GM21576 (cell line): ENCODE measurements at regions not wholly inside any gene's neighbourhood (a gene's known extent, or its start where the extent isn't known, plus 50 kb on each side); places are given as distances from the start of the nearest gene placed in this dataset.
"Not testable (repeated sequence)": the region's sequence is repeated elsewhere in the genome, so short reads cannot be mapped to it uniquely, and the experiment has no call there.

Experiments used
- ATAC-seq: cut with Tn5 transposase; IDR thresholded peaks from one replicate; pipeline ENCODE4 v1.9.1; 2021; ENCODE audit warnings: mild to moderate bottlenecking, moderate library complexity; ENCODE audit not compliant: unreplicated experiment

DNA sequence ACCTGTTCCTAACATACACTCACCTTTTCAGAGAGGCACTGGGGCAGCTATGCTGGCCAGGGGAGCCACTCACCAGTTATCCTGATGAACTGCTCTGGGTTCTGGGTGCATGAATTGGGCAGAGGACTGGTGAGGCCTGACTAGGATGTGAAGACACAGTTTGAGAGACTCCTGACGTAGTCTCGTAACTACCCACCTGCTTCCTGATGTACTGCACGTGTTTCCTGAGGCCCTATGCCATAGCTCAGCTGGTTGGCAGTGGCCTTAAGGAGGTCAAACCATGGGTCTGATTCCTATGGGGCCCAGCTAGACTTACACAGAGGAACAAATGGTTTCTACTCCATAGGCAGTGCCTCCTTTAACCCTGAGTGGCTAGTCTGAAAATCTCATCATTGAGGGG lies 351.7 kb upstream of the FRG2C start:
- not testable (repeated sequence) for ATAC-seq

DNA sequence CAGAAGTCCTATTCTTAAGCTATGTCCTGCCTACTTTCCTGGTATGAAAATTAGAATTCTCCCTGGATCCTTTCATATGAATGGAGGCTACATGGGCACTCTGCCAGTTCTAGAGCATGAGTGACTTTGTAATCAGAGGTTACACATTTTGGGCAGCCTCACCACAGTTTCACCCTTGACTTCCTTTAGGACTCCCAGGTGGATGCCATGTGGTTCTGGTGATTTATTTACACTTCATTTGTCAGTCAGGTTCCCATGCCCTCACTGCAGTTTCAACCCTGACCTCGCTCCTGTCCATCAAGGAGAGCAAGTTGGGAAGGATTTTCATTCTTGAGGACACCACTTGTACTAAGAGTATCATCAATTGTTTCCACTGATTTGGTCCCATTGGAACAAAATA lies 344.4 kb upstream of the FRG2C start:
- not testable (repeated sequence) for ATAC-seq

DNA sequence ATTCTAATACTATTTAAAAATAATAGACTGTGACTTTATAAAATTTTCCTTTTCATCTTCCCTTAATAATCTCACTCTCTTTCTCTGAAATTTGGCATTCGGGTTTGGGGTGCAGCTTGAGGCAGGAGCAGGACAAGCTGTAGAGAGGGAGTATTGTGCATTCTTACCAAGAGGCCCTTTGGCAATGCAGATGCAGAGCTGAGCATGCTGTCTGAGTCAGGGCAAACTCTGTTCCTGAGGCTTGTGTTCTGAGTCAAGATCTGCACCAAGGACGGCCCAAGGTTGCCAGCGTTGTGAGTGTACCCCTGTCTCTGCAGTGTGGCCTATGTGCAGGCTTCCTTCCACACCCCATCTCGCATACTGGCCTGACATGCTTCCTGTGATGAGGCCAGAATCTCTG lies 343.8 kb upstream of the FRG2C start:
- no peak for ATAC-seq

DNA sequence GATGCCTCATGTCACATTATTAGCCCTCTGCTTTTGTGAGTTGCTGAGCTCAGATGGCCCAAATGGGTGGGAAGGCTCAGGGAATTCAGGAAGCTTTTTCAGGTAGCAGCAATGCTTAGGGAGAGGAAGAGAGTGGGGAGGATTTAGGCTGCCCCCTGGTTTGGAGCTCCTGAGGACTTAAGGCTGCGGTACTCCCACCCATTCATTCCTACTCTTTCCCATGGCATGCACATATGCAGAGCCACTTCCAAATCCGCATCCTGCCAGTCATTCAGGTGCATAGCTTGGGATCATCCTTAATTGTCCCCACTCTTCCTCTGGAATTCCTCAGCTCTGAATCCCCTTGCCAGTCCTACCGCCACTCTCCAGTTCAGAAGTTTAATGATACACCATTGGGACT lies 343.1 kb upstream of the FRG2C start:
- no peak for ATAC-seq

DNA sequence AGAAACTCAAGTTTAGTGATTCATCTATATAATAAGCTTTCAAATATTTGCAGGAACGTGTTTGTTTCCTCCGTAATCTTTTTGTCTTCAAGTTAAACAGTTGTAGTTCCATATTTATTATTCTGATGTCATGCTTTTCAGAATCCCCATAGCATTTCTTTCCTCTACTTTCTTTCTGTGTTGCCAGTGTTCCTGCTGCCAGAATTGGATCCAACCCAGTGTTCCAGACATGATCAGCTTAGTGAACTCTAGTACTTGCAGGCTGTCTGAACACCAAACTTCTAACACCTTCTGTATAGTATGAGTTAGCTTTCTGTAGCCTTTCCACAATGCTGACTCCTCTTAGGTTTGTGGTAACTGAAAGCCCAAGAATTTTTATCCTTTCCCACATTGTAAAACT lies 340.2 kb upstream of the FRG2C start:
- not testable (repeated sequence) for ATAC-seq

DNA sequence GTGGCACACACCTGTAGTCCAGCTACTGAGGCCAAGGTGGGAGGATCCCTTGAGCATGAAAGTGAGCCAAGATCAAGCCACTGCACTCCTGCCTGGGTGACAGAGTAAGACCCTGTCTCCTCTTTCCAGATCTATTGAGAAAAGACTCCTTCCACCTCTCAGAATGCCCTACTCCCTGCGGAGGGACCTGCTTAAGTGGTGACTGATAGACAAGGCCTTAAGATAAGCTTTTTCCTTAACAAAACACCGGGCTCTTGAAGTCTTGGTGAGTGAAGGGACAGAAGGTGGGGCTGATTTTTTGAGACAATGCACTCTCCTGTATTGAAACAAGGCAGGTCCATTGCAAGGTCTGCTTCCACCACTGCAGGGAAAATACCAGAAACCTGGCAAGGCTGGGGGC lies 338.4 kb upstream of the FRG2C start:
- no peak for ATAC-seq

DNA sequence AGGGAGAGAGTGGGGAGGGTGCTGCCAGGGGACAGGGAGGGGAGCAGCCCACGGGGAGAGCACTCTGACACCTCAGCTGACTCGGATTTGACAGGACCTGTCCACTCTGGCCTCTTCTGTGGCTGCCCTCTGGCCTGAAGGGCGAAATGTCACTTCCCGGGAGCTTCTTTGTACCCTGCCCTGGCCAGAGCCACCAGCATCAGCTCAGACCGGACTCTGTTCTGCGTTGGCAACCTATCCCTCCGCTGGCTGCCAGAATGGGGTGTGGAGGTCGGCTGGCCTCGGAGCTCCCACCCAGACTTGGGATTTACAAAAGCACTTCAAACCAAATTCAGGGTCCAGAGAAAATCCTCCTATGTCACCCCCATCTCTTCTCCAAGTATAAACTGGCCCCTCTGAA lies 336.7 kb upstream of the FRG2C start:
- ATAC-seq, result no peak

DNA sequence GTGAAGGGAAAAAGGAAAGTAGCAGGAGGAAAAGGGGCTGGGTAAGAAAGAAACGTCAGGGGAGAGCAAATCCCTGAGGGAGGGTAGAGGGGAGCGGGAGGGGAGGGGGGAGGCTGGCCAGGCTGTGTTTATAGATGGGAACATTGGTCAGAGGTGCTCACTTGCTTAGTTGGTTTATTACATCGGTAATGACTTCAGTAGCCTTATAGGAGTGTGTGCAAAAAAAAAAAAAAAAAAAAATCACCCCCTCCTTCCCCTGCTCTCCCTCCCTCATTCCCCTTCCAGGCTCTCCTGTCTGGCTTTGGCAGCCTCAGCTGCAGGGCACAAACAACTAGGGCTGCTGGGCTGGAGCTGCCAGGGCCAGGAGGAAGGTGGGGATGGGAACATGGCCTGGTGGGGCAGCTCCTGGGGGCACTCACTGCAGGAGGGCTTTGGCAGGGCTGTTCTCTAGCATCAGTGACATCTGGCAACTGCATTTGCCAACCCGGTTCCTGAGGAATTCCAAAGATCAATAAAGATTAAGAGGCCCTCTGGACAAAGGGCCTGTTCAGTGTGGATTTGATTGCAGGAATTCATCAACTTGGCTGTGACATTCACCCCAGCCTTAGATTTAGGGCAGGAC lies 334.5 kb upstream of the FRG2C start:
- no peak for ATAC-seq

DNA sequence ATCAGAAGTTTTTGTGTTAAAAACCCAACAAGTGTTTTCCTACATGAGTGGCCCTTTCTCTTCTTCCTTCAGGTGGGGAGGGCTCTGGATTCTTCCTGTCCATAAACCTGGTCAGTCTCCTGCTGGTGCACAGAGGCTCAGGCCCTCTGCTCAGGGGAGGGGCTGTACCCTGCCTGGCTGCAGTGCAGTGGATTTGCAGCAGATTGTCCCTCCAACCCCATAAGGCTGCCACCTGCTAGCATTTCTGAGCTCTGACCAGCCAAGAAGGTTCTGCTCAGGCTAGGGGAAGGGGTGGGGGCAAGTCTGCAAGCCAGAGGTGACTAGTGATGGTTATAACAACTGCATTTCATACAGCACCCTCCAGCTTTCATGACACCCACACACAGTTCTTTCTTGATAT lies 333.7 kb upstream of the FRG2C start:
- not testable (repeated sequence) for ATAC-seq

DNA sequence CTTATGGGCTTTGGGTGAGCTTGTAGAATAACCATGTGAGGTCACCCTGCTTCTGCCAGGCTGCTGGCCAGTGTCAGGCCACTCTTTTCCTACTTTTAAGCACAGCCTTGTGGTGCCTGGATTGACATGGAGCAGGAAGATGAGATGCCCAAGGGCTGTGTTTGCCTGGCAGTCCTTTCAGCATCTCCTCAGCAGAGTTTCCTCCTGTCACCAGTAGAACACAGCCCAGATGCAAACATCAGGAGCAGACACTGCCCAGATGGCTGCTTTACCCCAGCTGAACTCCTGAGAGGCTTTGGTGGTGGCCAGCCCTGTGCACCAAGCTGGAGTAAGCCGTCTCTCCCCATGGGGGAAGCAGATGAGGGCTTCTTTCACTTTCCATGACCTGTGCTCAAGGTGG lies 332.0 kb upstream of the FRG2C start:
- not testable (repeated sequence) for ATAC-seq

DNA sequence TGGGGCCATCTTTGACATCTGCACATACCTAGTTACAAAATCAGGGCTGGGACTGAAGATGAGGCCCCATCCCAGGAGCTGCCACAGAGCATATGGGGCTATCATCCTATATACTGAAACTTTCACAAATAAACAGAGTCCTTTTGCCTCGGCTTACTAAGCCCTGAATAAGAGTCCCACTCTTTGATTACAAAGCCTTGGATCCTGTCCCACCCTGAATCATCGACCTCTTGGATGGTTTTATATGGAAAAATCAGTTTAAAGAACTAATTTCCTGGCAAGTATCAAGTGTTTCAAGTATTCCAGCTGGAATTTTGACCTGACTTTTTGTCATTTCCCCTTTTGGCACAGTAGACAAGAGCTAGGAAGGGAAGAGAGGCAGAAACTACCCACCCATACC lies 331.3 kb upstream of the FRG2C start:
- no peak for ATAC-seq

DNA sequence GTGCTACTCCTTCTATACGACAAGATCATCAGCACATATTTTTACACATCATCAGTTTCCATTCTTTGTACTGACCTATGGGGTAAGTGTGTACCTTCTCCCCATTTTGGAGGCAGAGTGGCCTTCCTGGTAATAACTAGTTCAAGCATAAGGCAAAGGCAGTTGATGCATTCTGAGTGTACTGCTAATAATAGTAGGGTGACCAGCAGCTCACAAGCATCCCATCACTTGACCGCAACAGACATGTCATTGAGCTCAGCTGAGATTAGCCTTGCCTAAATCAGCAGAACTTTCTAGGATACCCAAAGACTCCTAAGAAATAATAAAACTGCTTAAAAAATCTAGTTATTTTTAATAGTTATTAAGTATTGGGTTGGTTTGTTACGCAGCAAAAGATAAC lies 329.8 kb upstream of the FRG2C start:
- ATAC-seq, result no peak

DNA sequence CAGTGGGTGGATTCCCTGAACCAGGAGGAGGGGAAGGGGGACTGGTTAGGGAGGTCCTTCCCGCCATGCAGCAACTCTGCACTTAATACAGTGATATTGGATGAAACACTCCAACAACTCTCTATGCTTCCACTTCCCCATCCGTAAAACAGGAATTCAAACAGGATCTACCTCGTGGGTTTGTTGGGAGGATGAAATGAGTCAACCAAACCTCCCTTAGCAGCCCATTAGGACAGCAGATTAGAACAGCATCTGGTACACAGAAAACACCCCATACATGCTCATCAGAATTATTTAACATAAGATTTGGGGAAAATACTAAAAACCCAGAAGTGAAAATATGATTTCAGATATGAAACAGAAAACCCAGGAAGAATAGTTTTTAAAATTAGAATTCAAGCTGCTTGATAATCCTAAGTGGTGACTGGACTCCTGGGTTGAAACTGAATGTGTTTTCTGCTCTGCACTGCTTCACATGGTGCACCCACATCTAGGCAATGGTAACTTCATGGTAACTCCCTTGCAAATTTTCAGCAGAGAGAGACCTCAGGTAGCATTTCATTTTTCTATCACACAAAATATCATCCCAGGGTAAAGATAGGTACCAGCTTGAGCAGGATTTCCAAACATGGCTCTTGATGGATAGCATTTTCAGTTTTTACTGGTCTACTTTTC lies 326.8 kb upstream of the FRG2C start:
- ATAC-seq, result no peak

DNA sequence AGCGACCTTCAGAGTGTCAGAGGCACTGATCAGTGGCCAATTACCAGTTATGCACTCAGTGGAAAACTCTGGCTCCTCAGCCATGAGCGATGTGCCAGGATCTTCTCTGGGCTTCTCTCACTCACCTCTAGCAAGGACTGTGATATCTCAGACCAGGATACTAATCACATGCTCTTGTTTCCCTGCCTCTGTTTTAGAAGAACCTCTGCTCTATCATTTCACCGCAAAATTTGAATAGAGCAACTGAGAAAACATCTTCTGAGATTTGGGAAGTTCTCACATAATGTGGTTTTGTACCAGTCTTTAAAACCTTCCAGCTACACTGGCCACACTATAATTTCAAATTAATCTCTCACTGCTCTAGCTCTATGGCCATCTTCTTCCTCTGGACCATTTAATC lies 325.8 kb upstream of the FRG2C start:
- ATAC-seq, result no peak

DNA sequence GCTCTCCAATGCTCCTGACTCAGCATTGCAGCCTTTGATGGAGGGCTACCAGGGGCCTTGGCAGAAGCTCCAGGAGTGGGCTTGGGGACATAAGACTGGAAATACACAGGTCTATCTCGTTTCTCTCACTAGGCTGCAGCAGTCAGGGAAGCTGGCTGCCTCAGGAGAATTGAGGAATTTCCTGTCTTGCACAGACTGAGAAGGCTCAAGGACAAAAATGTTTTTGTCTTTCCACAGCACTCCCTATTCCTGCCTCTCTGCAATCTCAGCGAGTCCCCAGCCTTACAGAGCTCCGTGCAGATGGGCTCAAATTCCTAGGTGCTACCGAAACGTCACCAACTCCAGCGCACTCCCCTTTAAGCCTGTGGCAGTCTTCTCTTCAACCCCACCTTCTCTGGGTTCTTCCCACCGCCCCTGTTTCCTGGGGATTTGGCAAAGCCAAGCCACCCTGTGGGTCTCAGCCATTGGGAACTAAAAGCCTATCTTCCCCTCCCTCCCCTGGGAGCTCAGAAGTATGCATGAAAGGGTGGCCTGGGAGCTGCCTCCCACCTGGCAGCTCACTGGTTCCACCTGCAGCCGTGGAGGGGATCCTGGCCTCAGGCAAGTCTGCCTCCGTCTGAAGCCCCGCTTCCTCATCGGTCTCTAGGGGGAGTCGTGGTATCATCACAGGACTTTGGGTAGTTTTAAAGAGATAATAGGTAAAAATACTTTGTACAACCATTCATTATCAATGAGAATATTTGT lies 322.6 kb upstream of the FRG2C start:
- no peak for ATAC-seq

DNA sequence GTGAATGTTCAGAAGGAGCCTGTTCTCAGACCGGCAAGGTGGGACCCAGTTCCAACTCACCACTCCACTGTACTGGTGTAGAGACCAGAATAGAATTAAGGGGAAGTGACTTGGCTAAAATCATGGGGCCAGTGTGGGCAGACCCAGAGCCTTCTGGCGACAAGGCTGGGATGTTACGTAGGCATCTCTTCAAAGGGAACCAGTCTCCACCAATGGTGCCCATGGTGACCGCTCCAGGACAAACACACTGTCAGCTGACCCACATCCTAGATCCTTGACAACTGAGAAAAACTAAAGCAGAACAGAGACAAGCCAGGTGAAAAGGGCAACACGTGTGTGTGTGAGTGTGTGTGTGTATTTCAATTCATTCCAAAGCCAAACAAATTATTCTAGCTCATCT lies 321.7 kb upstream of the FRG2C start:
- no peak for ATAC-seq

DNA sequence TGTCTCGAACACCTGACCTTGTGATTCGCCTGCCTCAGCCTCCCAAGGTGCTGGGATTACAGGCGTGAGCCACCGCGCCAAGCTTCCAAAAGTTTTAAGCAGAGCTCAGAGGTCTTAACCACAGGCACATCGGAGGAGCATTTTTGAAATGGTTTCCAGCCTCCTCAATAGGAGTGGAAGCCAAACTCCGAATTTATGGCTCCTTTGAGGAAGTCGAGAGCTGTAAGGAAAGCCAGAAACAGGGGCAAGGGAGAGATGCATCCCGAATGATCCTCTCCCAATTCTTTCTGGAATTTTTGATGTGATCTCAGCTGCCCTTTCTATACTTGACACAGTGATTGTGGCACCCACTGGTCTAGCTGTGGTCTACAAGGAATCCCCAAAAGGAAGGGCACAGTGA lies 313.6 kb upstream of the FRG2C start:
- ATAC-seq, result not testable (repeated sequence)

DNA sequence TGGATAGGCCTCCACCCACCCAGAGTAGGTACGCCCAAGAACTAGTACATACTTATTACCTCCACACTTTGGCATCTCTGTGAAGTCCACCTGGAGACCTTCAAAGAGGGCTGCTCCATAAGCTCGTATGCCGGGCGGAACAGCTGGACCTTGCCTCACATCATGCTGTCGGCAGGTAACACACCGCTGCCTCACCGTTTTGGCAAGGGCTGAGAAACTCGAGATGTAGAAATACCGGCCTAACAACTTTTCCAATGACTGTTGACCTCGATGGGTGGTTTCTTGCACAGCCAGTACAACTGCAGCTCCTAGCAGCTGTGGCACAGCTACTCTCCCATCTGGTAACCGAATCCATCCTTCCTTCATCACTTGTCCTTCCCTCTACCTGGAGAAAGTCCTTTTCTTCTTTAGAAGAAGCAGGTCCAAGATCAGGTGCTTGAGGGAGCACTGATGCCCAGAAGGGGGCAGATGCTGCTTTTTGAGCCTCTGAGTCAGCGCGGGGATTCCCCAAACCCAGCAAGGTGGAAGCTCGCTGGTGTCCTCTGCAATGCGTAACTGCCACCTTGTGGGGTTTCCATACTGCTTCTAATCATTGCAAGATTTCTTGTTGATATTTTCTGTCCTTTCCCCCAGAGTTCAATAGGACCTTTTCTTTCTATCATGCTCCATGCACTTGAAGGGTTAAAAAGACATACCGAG lies 301.9 kb upstream of the FRG2C start:
- ATAC-seq, result not testable (repeated sequence)

DNA sequence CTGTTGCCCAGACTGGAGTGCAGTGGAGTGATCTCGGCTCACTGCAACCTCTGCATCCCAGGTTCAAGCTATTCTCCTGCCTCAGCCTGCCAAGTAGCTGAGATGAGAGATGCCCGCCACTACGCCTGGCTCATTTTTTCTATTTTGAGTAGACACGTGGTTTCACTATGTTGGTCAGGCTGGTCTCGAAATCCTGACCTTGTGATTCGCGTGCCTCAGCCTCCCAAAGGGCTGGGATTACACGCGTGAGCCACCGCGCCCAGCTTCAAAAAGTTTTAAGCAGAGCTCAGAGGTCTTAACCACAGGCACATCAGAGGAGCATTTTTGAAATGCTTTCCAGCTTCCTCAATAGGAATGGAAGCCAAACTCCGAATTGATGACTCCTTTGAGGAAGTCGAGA lies 291.2 kb upstream of the FRG2C start:
- ATAC-seq, result not testable (repeated sequence)

DNA sequence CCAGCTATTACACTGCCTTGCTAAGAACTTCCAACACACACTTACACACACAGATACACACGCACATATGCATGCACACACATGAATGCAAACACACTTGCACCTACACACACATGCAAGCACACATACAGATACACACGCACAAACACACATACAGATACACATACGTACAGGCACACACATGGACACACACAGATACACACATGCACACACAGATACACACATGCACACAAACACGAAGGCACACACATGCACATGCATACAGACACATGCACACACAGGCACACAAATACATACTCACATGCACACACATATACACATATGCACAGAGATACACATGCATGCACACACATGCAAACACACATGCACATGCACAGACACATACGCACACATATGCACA lies 284.3 kb upstream of the FRG2C start:
- not testable (repeated sequence) for ATAC-seq

DNA sequence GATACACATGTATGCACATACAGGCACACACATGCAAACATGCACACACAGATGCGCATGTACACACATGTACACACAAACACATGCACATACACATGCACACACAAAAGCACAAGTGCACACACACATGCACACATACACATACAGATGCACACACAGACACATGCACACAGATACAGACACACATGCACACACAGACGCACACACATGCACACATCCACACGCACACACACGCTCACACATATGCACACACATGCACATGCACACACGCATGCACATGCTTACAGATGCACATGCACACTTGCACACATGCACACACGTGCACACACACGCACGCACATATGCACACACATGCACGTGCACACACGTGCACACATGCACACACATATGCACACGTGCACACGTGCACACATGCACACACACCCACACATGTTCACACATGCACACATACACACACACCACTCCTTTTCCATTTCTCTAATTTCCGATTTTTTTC lies 283.8 kb upstream of the FRG2C start:
- ATAC-seq, result no peak
